ENCODE measurements at regions not wholly inside any gene's neighbourhood (a gene's known extent, or its start where the extent isn't known, plus 50 kb on each side); places are given as distances from the start of the nearest gene placed in this dataset.

- intact Hi-C loops (cut with DNase I), result no loop called here
- WGBS, 2 donors, result 75% methylated on average over 8 of the region's 8 CpGs
- no peak overlapping the region for H3K4me3 ChIP-seq
- no peak for DNase-seq
- H3K4me1 ChIP-seq, result no peaks in the 10 kb centered on the region
- H3K9me3 ChIP-seq, result no peaks in the 10 kb centered on the region
- no peaks in the 10 kb centered on the region for H3K27me3 ChIP-seq
- H3K27ac ChIP-seq, result no peak overlapping the region
- H3K36me3 ChIP-seq, result no peaks in the 10 kb centered on the region
- TF ChIP-seq EP300 (IDR thresholded peaks at IDR 0.05), result no peak
- TF ChIP-seq POLR2AphosphoS5 (IDR thresholded peaks at IDR 0.05), result no peak
- TF ChIP-seq CTCF (IDR thresholded peaks at IDR 0.05), result no peak
- TF ChIP-seq POLR2A (IDR thresholded peaks at IDR 0.05), result no peak
Observed at GRCh38 chr7:69367780-69368179, 230.5 kb upstream of the AUTS2 start.

GRCh38 chr7:69373171-69374043 lies 224.9 kb upstream of the AUTS2 start:
- H3K27ac ChIP-seq, result peak overlapping the region; percentile 34 to 80 (median 49)
- 40 to 48% methylated on average over 6 of the region's 6 CpGs for WGBS, 2 donors
- H3K4me3 ChIP-seq, result no peak overlapping the region
- H3K9me3 ChIP-seq, result no peaks in the 10 kb centered on the region
- TF ChIP-seq POLR2A (IDR thresholded peaks at IDR 0.05) (no peak), EP300 (IDR thresholded peaks at IDR 0.05) (no peak), POLR2AphosphoS5 (IDR thresholded peaks at IDR 0.05) (peak in 1 of 4 donors; percentile 6), CTCF (IDR thresholded peaks at IDR 0.05) (no peak)
- intact Hi-C loops (cut with DNase I), result no loop called here
- DNase-seq, result no peak
- peaks cover 0 to 13% (median 13%) of the 10 kb centered on the region in 4 donors for H3K4me1 ChIP-seq
- no peaks in the 10 kb centered on the region for H3K27me3 ChIP-seq
- no peaks in the 10 kb centered on the region for H3K36me3 ChIP-seq

GRCh38 chr7:69374044-69374425 lies 224.2 kb upstream of the AUTS2 start:
- TF ChIP-seq EP300 (IDR thresholded peaks at IDR 0.05), result peak in 1 of 4 donors; percentile 32
- TF ChIP-seq POLR2A (IDR thresholded peaks at IDR 0.05), result no peak
- peak; percentile 24 to 86 (median 66) for TF ChIP-seq POLR2AphosphoS5 (IDR thresholded peaks at IDR 0.05)
- no peak for TF ChIP-seq CTCF (IDR thresholded peaks at IDR 0.05)
- H3K27ac ChIP-seq, result peak overlapping the region; percentile 34 to 80 (median 49)

GRCh38 chr7:69377191-69377590 lies 221.1 kb upstream of the AUTS2 start:
- intact Hi-C loops (cut with DNase I), result no loop called here
- H3K36me3 ChIP-seq, result no peaks in the 10 kb centered on the region
- TF ChIP-seq POLR2A (IDR thresholded peaks at IDR 0.05) (no peak), EP300 (IDR thresholded peaks at IDR 0.05) (no peak), CTCF (IDR thresholded peaks at IDR 0.05) (no peak), POLR2AphosphoS5 (IDR thresholded peaks at IDR 0.05) (no peak)
- H3K27me3 ChIP-seq, result no peaks in the 10 kb centered on the region
- no peak for DNase-seq
- no peak overlapping the region for H3K27ac ChIP-seq
- no peaks in the 10 kb centered on the region for H3K9me3 ChIP-seq
- H3K4me3 ChIP-seq, result no peak overlapping the region
- H3K4me1 ChIP-seq, result peaks cover 0 to 13% (median 13%) of the 10 kb centered on the region in 4 donors
- 69 to 73% methylated on average over 5 of the region's 5 CpGs for WGBS, 2 donors

More at GRCh38 chr7:69374044-69374425, 224.2 kb upstream of the AUTS2 start:
- H3K4me3 ChIP-seq, result peak overlapping the region in 1 of 4 donors; percentile 6
- no peaks in the 10 kb centered on the region for H3K36me3 ChIP-seq
- intact Hi-C loops (cut with DNase I), result no loop called here
- H3K4me1 ChIP-seq, result peaks cover 0 to 13% (median 13%) of the 10 kb centered on the region in 4 donors
- no peaks in the 10 kb centered on the region for H3K9me3 ChIP-seq
- 68 to 70% methylated on average over 5 of the region's 5 CpGs for WGBS, 2 donors
- DNase-seq, result no peak
- H3K27me3 ChIP-seq, result no peaks in the 10 kb centered on the region
